ELF-1 (cell line): ENCODE measurements at regions not wholly inside any gene's neighbourhood (a gene's known extent, or its start where the extent isn't known, plus 50 kb on each side); places are given as distances from the start of the nearest gene placed in this dataset.

Source experiments
- DNase-seq: peaks from one replicate; pipeline ENCODE4 v3.0.0-alpha.2; 2016; ENCODE audit warnings: low read depth, low spot score

DNA sequence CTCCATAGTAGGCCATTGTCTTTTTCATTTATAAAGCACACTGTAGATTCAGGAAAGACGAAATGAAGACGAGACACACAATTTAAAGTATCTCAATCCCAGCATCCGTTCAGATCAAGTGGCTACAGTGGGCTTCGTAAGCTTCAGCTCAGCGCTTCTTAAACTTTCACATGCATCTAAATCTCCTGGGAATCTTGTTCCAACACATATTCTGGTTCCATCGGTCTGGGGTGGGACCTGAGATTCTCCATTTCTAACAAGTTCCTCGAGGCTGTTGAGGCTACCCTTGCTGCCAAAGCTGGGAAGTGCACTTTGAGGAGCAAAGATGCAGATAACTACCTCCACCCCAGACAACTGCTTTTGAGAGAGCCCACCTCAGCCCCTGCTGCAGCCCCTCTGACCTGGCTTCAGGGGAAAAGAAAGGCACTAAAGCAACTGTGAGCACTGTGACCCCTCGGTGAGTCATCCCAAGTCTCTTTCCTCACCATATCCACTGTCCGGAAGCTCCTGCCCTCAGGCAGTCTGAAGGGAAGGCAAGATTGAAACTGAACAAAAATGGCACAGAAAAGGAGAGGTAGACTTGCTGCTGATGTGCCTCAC lies 201.1 kb upstream of the FBXO11 start:
- peak; percentile 76 for DNase-seq

DNA sequence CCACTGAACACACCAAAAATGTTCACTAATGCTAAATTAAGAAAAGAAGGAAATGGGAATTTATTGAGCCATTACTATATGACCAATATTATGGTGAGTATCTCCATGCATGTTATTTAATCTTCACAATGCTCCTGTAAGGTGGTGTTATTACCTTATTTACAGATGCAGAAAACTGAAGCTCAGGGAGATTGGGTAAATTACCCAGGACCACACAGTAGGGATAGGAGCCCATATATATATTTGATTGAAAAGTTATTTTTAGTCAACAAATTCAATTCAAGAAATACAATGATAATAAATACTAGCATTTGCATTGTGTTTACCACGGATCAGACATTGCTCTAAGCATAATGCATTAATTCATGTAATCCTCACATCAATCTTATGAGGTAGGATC lies 202.2 kb upstream of the FBXO11 start:
- no peak for DNase-seq

- DNase-seq: no peak
Observed at GRCh38 chr2:48109491-48110204, 203.3 kb upstream of the FBXO11 start.

GRCh38 chr2:48110492-48110891 lies 204.0 kb upstream of the FOXN2 start:
- DNase-seq: no peak

- no peak for DNase-seq
Observed at GRCh38 chr2:48112911-48113680, 201.4 kb upstream of the FOXN2 start.

DNA sequence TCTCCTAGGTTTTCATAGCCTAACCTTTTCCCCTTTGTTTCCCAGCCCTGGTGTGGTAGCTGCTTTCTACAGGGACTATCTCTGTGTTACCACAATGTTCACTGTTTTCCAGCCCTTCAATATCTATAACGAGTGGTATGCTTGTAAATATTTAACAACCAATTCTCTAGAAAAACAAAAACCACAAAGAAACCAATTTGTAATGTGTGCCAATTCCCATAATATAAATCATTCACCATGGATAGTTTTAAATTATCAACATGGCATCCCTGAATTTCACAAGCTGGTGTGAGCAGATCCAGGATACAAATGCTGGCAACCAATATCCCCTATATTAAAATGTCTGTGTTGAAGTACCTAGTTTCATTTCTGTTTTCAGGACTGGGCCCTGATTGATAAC lies 200.7 kb upstream of the FOXN2 start:
- DNase-seq: no peak

GRCh38 chr2:48114256-48114655 lies 200.2 kb upstream of the FOXN2 start:
- DNase-seq: no peak

- no peak for DNase-seq
Observed at GRCh38 chr2:48116497-48116896, 198.0 kb upstream of the FOXN2 start.

- DNase-seq: no peak
Observed at GRCh38 chr2:48118895-48119294, 195.6 kb upstream of the FOXN2 start.

- DNase-seq: no peak
Observed at GRCh38 chr2:48120112-48120511, 194.4 kb upstream of the FOXN2 start.

DNA sequence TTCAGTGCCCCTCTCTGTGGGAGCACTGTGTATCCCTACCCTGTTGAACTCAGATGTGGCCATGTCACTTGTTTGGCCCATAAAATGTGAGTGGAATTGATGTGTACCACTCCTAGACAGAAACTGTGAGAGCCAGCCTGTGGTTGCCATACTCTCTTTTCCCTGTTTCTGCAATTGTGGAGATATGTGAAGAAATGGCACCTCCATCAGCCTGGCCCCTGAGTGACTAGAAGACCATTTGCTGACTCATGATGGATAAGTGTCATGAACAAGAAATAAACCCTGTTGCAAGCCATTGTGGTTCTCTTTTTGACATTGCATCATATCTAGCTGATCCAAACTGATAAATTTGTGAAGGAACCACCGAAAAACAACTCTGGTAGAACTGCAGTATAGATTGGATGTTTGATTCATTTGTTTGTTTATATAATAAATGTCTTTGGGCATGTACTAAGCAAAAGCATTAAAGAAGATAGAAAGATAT lies 193.7 kb upstream of the FOXN2 start:
- no peak for DNase-seq

DNA sequence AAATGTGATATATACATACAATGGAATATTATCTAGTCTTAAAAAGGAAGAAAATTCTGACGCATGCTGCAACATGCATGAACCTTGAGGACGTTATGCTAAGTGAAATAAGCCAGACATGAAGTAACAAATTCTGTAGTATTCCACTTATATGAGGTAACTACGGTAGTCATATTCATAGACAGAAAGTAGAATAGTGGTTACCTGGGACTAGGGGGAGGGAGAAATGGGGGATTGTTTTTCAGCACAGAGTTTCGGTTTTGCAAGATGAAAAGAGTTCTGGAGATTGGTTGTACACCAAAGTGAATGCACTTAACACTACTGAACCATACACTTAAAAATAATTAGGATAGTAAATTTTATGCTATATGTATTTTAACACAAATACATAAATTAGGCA lies 192.3 kb upstream of the FOXN2 start:
- no peak for DNase-seq

GRCh38 chr2:48124592-48124991 lies 189.9 kb upstream of the FOXN2 start:
- DNase-seq: no peak

GRCh38 chr2:48126162-48126561 lies 188.3 kb upstream of the FOXN2 start:
- DNase-seq: no peak

- no peak for DNase-seq
Observed at GRCh38 chr2:48127612-48128191, 186.8 kb upstream of the FOXN2 start.

DNA sequence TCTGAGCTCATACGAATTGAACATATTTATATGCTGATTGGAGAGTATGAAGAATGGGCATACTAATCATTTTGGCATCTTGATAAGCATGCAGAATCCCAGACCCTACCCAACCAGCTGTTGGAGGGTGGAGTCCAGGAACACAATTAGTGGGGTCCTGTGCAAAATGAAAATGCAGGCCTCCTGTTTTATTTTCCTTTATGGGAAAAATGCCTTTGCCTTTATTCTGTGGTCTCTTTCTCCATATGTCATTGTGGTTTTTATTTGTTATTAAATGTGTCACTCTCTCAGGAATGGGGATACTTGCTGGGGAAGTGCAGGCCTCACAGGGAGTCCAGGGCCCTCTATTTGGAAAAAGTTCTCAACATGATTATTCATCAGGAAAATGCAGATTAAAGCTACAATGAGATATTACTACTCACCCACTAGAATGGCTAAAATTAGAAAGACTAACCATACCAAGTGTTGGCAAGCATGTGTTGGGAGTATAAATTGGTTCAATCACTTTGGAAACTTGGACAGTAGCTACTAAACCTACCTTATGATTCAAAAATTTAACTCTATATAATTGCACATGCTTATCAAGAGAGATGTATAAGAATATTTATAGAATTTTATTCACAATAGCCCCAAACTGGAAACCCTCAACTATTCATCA lies 185.1 kb upstream of the FOXN2 start:
- DNase-seq: no peak

GRCh38 chr2:48131539-48132270 lies 182.8 kb upstream of the FOXN2 start:
- no peak for DNase-seq

DNA sequence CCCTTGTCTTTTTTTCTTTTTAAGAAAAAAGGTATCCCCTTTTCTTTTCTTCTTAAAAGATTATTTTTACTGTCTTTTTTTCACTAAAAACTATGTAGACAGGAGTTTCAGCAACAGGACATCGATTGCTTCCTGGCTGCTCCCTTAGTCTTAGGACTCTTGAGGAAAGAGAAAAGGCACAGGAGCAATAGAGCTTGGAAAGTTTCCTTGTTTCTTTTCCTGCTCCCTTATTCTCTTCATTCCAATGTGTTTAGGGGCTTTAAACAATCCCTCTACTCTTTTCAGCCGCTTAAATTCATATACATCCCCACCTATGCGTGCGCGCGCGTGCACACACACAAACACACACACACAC lies 182.2 kb upstream of the FOXN2 start:
- DNase-seq: no peak

DNA sequence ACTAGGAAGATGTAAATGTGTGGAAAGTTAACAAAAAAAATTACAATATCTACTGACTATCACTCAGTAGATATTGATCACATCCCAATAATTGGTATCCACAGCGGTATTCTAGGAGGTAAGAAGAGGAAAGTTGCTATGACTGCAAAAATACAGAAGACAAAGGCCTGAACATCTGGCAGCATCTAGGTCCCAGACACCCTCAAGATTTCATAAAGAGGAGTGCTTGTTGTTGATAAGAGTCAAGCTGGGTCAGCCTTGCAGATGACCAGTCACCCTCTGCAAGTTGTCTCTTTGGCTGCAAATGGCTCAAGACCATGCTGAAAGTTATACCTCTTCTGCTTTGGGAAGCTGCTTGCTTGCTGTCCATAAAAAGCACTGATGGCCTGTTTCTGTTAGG lies 179.8 kb upstream of the FOXN2 start:
- DNase-seq: no peak

- DNase-seq: peak; percentile 10
Observed at GRCh38 chr2:48135797-48136196, 178.7 kb upstream of the FOXN2 start.

- DNase-seq: no peak
Observed at GRCh38 chr2:48137829-48138228, 176.7 kb upstream of the FOXN2 start.
